ENCODE measurements at regions not wholly inside any gene's neighbourhood (a gene's known extent, or its start where the extent isn't known, plus 50 kb on each side); places are given as distances from the start of the nearest gene placed in this dataset.

DNA sequence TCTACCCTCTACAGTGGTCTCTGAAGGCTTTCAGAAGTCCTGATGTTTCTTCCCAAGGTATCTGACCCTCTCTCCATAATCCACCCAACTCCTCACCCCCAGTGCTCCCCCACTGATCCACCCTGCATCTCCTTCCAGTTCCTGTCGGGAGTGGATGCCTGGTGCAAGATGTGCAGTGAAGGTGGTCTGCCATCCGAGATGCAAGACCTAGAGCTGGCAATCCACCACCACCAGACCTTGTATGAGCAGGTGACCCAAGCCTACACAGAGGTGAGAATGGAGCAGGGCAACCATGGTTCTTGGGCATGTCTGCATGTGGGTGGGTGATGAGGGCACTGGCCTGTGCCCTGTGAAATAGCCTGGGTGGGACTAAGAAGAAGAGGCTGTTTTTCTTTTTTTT lies 337.8 kb upstream of the ROPN1 start:
- TF ChIP-seq NR2F2 (IDR thresholded peaks at IDR 0.05) (no peak), RAD21 (IDR thresholded peaks at IDR 0.05) (no peak), HNF4A (conservative IDR thresholded peaks at IDR 0.05) (no peak), HNF4G (IDR thresholded peaks at IDR 0.05) (no peak), FOXA1 (IDR thresholded peaks at IDR 0.05) (no peak), GABPA (IDR thresholded peaks at IDR 0.05 in 1 of 2, conservative IDR thresholded peaks at IDR 0.05 in 1 of 2) (no peak), FOXA2 (IDR thresholded peaks at IDR 0.05) (no peak)
- TF ChIP-seq, protein P1, sequence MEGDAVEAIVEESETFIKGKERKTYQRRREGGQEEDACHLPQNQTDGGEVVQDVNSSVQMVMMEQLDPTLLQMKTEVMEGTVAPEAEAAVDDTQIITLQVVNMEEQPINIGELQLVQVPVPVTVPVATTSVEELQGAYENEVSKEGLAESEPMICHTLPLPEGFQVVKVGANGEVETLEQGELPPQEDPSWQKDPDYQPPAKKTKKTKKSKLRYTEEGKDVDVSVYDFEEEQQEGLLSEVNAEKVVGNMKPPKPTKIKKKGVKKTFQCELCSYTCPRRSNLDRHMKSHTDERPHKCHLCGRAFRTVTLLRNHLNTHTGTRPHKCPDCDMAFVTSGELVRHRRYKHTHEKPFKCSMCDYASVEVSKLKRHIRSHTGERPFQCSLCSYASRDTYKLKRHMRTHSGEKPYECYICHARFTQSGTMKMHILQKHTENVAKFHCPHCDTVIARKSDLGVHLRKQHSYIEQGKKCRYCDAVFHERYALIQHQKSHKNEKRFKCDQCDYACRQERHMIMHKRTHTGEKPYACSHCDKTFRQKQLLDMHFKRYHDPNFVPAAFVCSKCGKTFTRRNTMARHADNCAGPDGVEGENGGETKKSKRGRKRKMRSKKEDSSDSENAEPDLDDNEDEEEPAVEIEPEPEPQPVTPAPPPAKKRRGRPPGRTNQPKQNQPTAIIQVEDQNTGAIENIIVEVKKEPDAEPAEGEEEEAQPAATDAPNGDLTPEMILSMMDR (IDR thresholded peaks at IDR 0.05; ENCODE audit: low read depth, low read length, missing input control): no peak
- TF ChIP-seq, protein P2, sequence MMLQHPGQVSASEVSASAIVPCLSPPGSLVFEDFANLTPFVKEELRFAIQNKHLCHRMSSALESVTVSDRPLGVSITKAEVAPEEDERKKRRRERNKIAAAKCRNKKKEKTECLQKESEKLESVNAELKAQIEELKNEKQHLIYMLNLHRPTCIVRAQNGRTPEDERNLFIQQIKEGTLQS (IDR thresholded peaks at IDR 0.05): no peak
- TF ChIP-seq, protein P3, sequence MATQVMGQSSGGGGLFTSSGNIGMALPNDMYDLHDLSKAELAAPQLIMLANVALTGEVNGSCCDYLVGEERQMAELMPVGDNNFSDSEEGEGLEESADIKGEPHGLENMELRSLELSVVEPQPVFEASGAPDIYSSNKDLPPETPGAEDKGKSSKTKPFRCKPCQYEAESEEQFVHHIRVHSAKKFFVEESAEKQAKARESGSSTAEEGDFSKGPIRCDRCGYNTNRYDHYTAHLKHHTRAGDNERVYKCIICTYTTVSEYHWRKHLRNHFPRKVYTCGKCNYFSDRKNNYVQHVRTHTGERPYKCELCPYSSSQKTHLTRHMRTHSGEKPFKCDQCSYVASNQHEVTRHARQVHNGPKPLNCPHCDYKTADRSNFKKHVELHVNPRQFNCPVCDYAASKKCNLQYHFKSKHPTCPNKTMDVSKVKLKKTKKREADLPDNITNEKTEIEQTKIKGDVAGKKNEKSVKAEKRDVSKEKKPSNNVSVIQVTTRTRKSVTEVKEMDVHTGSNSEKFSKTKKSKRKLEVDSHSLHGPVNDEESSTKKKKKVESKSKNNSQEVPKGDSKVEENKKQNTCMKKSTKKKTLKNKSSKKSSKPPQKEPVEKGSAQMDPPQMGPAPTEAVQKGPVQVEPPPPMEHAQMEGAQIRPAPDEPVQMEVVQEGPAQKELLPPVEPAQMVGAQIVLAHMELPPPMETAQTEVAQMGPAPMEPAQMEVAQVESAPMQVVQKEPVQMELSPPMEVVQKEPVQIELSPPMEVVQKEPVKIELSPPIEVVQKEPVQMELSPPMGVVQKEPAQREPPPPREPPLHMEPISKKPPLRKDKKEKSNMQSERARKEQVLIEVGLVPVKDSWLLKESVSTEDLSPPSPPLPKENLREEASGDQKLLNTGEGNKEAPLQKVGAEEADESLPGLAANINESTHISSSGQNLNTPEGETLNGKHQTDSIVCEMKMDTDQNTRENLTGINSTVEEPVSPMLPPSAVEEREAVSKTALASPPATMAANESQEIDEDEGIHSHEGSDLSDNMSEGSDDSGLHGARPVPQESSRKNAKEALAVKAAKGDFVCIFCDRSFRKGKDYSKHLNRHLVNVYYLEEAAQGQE (IDR thresholded peaks at IDR 0.05): no peak
- TF ChIP-seq, protein P4, sequence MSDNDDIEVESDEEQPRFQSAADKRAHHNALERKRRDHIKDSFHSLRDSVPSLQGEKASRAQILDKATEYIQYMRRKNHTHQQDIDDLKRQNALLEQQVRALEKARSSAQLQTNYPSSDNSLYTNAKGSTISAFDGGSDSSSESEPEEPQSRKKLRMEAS (IDR thresholded peaks at IDR 0.05): no peak
- Histone ChIP-seq H3K36me3 (ENCODE audit: control insufficient read depth in 4 of 4, insufficient read depth in 3 of 4, low read depth in 1 of 4, low read length in 3 of 4) (no peaks in the 10 kb centered on the region), H3K27me3 (ENCODE audit: control insufficient read depth in 4 of 4, insufficient read depth in 4 of 4, low read length in 3 of 4) (no peaks in the 10 kb centered on the region), H3K27ac (ENCODE audit: low read depth in 1 of 2, low read length in 2 of 2) (no peak overlapping the region), H3K9ac (ENCODE audit: low read depth in 1 of 2, low read length in 2 of 2) (no peak overlapping the region), H3K4me1 (ENCODE audit: control insufficient read depth in 4 of 4, insufficient read depth in 4 of 4, low read length in 3 of 4) (no peaks in the 10 kb centered on the region), H3K9me3 (ENCODE audit: control insufficient read depth in 4 of 4, low read length in 3 of 4) (no peaks in the 10 kb centered on the region), H3K4me3 (ENCODE audit: low read depth in 1 of 3, low read length in 3 of 3) (no peak overlapping the region)
- no peak for DNase-seq (ENCODE audit: low spot score)
- WGBS: 88% methylated on average over 2 of the region's 2 CpGs

DNA sequence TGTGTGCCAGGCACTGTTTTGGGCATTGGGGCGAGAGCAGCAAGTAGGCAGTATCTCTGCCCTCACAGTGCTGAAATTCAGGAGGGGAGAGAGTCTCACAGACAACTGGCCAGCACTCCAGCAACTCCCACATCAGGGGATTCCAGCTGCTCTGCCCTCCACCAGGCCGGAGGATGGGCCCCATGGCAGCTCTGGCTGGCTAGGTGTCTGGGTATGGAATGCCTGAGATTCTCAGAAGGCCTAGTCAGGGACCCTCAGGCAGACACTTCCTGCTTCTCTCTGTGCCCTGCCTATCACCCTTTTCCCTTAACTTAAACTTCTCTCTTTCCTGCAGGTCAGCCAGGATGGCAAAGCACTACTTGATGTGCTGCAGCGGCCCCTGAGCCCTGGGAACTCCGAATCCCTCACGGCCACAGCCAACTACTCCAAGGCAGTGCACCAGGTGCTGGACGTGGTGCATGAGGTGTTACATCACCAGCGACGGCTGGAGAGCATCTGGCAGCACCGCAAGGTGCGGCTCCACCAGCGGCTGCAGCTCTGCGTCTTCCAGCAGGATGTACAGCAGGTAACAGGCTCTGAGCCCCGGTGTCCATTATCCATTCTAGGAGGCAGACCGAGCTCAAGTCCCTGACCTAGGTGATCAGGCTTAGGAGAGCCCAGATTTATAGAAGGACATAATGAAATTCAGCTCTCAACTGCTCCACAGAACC lies 342.2 kb upstream of the ROPN1 start:
- no peaks in the 10 kb centered on the region for H3K4me1 ChIP-seq (ENCODE audit: control insufficient read depth in 4 of 4, insufficient read depth in 4 of 4, low read length in 3 of 4)
- H3K27me3 ChIP-seq (ENCODE audit: control insufficient read depth in 4 of 4, insufficient read depth in 4 of 4, low read length in 3 of 4): no peaks in the 10 kb centered on the region
- DNase-seq (ENCODE audit: low spot score): no peak
- no peak overlapping the region for H3K27ac ChIP-seq (ENCODE audit: low read depth in 1 of 2, low read length in 2 of 2)
- no peak overlapping the region for H3K4me3 ChIP-seq (ENCODE audit: low read depth in 1 of 3, low read length in 3 of 3)
- H3K36me3 ChIP-seq (ENCODE audit: control insufficient read depth in 4 of 4, insufficient read depth in 3 of 4, low read depth in 1 of 4, low read length in 3 of 4): no peaks in the 10 kb centered on the region
- TF ChIP-seq YY1 (IDR thresholded peaks at IDR 0.05) (no peak), RXRA (IDR thresholded peaks at IDR 0.05) (no peak)
- TF ChIP-seq, protein P2 (IDR thresholded peaks at IDR 0.05): no peak
- 92% methylated on average over 14 of the region's 14 CpGs for WGBS
- no peak overlapping the region for H3K9ac ChIP-seq (ENCODE audit: low read depth in 1 of 2, low read length in 2 of 2)
- H3K9me3 ChIP-seq (ENCODE audit: control insufficient read depth in 4 of 4, low read length in 3 of 4): no peaks in the 10 kb centered on the region

All from liver (tissue), 8 donors.